Natural killer cell (primary cell): ENCODE measurements at regions not wholly inside any gene's neighbourhood (a gene's known extent, or its start where the extent isn't known, plus 50 kb on each side); places are given as distances from the start of the nearest gene placed in this dataset.

Source experiments
- ATAC-seq, 3 donors: fragments of 150-1000 bp in 2 of 3; fragments of 200-7000 bp in 1 of 3; cut with Tn5 transposase; 1 replicate in 1 of 3; 2 replicates in 2 of 3; pipeline ENCODE4 v1.10.0; 2021; ENCODE audit warnings: mild to moderate bottlenecking in 2 of 3, moderate library complexity in 2 of 3
- DNase-seq, 2 donors: peaks; one replicate each; pipeline versions ENCODE4 v3.0.0 to v3.0.0-alpha.2; 2013 to 2021; ENCODE audit warnings: mixed read lengths in 1 of 2
- H3K27ac ChIP-seq: one replicate; pipeline ENCODE4 v1.5.1; 2013; ENCODE audit warnings: mild to moderate bottlenecking, low read length
- H3K27me3 ChIP-seq: one replicate; pipeline ENCODE4 v1.6.1; 2013; ENCODE audit warnings: low read length; ENCODE audit not compliant: control insufficient read depth, insufficient read depth
- H3K36me3 ChIP-seq: one replicate; pipeline ENCODE4 v1.6.1; 2013; ENCODE audit warnings: low read length; ENCODE audit not compliant: control insufficient read depth, insufficient read depth
- H3K4me1 ChIP-seq: one replicate; pipeline ENCODE4 v1.6.1; 2013; ENCODE audit warnings: low read length; ENCODE audit not compliant: control insufficient read depth, insufficient read depth
- H3K4me3 ChIP-seq: one replicate; pipeline ENCODE4 v1.5.1; 2013; ENCODE audit warnings: low read length
- H3K9me3 ChIP-seq: one replicate; pipeline ENCODE4 v1.6.1; 2013; ENCODE audit warnings: low read length; ENCODE audit not compliant: control insufficient read depth, insufficient read depth
- H3K27ac Mint-ChIP-seq, 2 donors: one replicate each; pipeline ENCODE4 v1.8.0; 2022; ENCODE audit warnings: mild to moderate bottlenecking in 2 of 2, mixed read lengths in 2 of 2, moderate library complexity in 1 of 2
- H3K27me3 Mint-ChIP-seq, 2 donors: one replicate each; pipeline ENCODE4 v1.8.0; 2022; ENCODE audit warnings: low read depth in 2 of 2, mixed read lengths in 2 of 2
- H3K36me3 Mint-ChIP-seq: one replicate; pipeline ENCODE4 v1.8.0; 2022; ENCODE audit warnings: mixed read lengths
- H3K4me1 Mint-ChIP-seq, 2 donors: one replicate each; pipeline ENCODE4 v1.8.0; 2022; ENCODE audit warnings: mixed read lengths in 2 of 2
- H3K4me3 Mint-ChIP-seq: one replicate; pipeline ENCODE4 v1.8.0; 2022; ENCODE audit warnings: mild to moderate bottlenecking, moderate library complexity, mixed read lengths
- H3K9me3 Mint-ChIP-seq, 2 donors: one replicate each; pipeline ENCODE4 v1.8.0; 2022; ENCODE audit warnings: mixed read lengths in 2 of 2
- CTCF ChIP-seq: fragments of 200-600 bp; IDR thresholded peaks from one replicate; pipeline ENCODE4 v1.8.0; 2022; ENCODE audit warnings: antibody characterized with exemption
- WGBS: methylation state at CpG from one replicate; pipeline ENCODE4 v1.1.7; 2013; ENCODE audit warnings: missing lambda C conversion rate; ENCODE audit not compliant: insufficient coverage; 5-methylcytosine and 5-hydroxymethylcytosine counted together
- intact Hi-C: fragments of 100-400 bp; cut with micrococcal nuclease; formaldehyde crosslinking; loops from one replicate; pipeline ENCODE4 v1.14.2; 2022

DNA sequence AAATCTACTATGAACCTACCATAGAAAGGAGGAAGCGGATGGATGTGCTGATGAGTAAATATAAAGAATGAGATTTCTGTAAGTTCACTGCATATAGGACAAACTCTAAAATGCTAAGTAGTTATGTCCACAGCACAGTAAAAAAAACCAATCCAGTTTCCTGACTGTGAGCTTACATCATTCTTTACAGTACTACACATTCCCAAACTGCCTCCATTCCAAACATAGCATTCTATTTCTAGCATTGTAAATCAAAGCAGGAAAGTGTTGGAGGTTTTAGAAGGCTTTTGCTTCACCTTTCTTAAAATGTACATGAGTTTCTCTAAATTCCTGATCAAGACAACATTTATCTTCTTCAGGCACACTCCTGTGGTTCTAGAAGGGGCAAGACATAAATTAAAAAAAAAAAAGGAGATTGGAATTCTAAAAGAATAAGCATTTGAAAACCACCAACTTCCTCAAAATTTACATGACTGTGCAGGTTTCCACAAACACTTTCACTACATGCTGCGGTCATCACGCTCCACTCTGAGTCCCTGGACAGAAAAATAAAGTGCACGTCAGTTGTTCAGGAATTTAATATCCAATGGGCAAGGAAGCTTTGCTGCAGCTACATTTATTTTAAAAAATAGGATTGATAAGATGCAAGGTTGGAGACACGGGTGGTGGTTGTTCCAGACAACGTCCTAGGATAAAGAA lies 297.6 kb upstream of the STS start:
- Histone ChIP-seq H3K27ac (no peak overlapping the region), H3K9me3 (no peaks in the 10 kb centered on the region), H3K36me3 (no peaks in the 10 kb centered on the region), H3K4me1 (no peaks in the 10 kb centered on the region), H3K27me3 (no peaks in the 10 kb centered on the region), H3K4me3 (no peak overlapping the region)
- WGBS: 11% methylated on average over 3 of the region's 6 CpGs
- Mint-ChIP-seq H3K27me3 (no peaks in the 10 kb centered on the region), H3K27ac (no peak overlapping the region), H3K36me3 (no peaks in the 10 kb centered on the region), H3K4me1 (no peaks in the 10 kb centered on the region), H3K4me3 (no peak overlapping the region), H3K9me3 (peaks cover 3 to 5% of the 10 kb centered on the region in 2 donors)
- no peak for TF ChIP-seq CTCF
- DNase-seq (no peak), ATAC-seq (no peak)
- intact Hi-C loops: no loop called here

GRCh38 chrX:6832619-6833018 lies 297.7 kb upstream of the VCX3A start:
- ATAC-seq (no peak), DNase-seq (no peak)
- no peak for TF ChIP-seq CTCF
- Mint-ChIP-seq H3K27ac (no peak overlapping the region), H3K27me3 (no peaks in the 10 kb centered on the region), H3K4me1 (no peaks in the 10 kb centered on the region), H3K36me3 (peaks cover 8% of the 10 kb centered on the region), H3K4me3 (no peak overlapping the region), H3K9me3 (peaks cover 11 to 13% of the 10 kb centered on the region in 2 donors)
- H3K36me3 ChIP-seq: no peaks in the 10 kb centered on the region
- no peaks in the 10 kb centered on the region for H3K4me1 ChIP-seq
- H3K9me3 ChIP-seq: no peaks in the 10 kb centered on the region
- no peaks in the 10 kb centered on the region for H3K27me3 ChIP-seq
- WGBS: 92% methylated on average over 2 of the region's 2 CpGs
- intact Hi-C loops: no loop called here
- no peak overlapping the region for H3K4me3 ChIP-seq
- H3K27ac ChIP-seq: no peak overlapping the region

GRCh38 chrX:6826856-6827255 lies 291.9 kb upstream of the VCX3A start:
- no peak overlapping the region for H3K27ac ChIP-seq
- intact Hi-C loops: no loop called here
- no peak for TF ChIP-seq CTCF
- H3K36me3 ChIP-seq: no peaks in the 10 kb centered on the region
- no peak overlapping the region for H3K27ac Mint-ChIP-seq
- no peaks in the 10 kb centered on the region for H3K27me3 ChIP-seq
- H3K4me3 Mint-ChIP-seq: no peak overlapping the region
- no peak for ATAC-seq
- peaks cover 9 to 13% of the 10 kb centered on the region in 2 donors for H3K9me3 Mint-ChIP-seq
- H3K4me1 Mint-ChIP-seq: no peaks in the 10 kb centered on the region
- WGBS: 100% methylated on average over 1 of the region's 3 CpGs
- no peaks in the 10 kb centered on the region for H3K27me3 Mint-ChIP-seq
- no peak overlapping the region for H3K4me3 ChIP-seq
- no peaks in the 10 kb centered on the region for H3K9me3 ChIP-seq
- no peak for DNase-seq
- no peaks in the 10 kb centered on the region for H3K4me1 ChIP-seq
- peaks cover 8% of the 10 kb centered on the region for H3K36me3 Mint-ChIP-seq

GRCh38 chrX:6821730-6822129 lies 286.8 kb upstream of the VCX3A start:
- no peaks in the 10 kb centered on the region for H3K27me3 Mint-ChIP-seq
- no peak for ATAC-seq
- WGBS: 92% methylated on average over 3 of the region's 6 CpGs

More at GRCh38 chrX:6821730-6822129, 286.8 kb upstream of the VCX3A start:
- Mint-ChIP-seq H3K27ac (no peak overlapping the region), H3K36me3 (no peaks in the 10 kb centered on the region), H3K9me3 (peaks cover 7 to 8% of the 10 kb centered on the region in 2 donors), H3K4me3 (no peak overlapping the region), H3K4me1 (no peaks in the 10 kb centered on the region)
- TF ChIP-seq CTCF: no peak
- Histone ChIP-seq H3K27me3 (no peaks in the 10 kb centered on the region), H3K36me3 (no peaks in the 10 kb centered on the region), H3K9me3 (no peaks in the 10 kb centered on the region), H3K4me3 (no peak overlapping the region), H3K27ac (no peak overlapping the region), H3K4me1 (no peaks in the 10 kb centered on the region)
- no peak for DNase-seq
- intact Hi-C loops: no loop called here
